ENCODE measurements at regions not wholly inside any gene's neighbourhood (a gene's known extent, or its start where the extent isn't known, plus 50 kb on each side); places are given as distances from the start of the nearest gene placed in this dataset.

DNA sequence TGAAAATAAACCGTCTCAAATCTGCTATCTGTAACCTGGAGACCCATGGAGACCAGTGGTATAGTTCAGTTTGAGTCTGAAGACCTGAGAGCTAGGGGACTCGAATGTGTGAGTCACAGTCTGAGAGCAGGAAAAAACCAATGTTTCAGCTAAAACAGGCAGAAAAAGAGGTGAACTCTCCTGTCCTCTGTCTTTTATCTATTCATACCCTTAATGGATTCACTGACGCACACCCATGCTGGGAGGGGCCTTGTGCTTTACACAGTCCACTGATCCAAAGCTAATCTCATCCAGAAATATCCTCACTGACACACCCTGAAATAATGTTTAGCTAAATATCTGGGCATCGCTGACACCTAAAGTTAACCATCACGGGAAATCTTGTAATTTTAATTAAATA, 297.9 kb downstream of the GPM6A start:
- in situ Hi-C loops (cut with HindIII; ENCODE audit: low sequenced_read_pairs): no loop called here

DNA sequence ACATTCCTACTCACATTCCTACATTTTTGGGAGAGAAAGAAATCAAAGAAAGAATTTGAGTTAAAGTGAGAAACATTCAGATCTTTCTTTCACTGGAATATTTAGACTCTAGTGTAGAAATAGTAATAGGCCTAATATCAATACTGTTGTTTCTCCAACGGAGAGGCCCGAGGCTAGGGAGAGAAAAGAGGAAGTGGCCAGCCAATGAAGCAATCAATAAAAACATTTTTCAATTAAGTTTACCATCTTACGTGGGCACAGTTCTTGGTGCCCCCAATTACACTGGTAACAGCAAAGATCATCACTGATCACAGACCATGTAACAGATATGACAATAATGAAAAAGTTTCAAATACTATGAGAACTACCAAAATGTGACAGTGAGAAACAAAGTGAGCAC, 281.4 kb downstream of the GPM6A start:
- in situ Hi-C loops (cut with HindIII; ENCODE audit: low sequenced_read_pairs): loop anchor here (5.0 kb wide), 1 partner anchor 93 kb away; no protein-coding TSS in a partner anchor

DNA sequence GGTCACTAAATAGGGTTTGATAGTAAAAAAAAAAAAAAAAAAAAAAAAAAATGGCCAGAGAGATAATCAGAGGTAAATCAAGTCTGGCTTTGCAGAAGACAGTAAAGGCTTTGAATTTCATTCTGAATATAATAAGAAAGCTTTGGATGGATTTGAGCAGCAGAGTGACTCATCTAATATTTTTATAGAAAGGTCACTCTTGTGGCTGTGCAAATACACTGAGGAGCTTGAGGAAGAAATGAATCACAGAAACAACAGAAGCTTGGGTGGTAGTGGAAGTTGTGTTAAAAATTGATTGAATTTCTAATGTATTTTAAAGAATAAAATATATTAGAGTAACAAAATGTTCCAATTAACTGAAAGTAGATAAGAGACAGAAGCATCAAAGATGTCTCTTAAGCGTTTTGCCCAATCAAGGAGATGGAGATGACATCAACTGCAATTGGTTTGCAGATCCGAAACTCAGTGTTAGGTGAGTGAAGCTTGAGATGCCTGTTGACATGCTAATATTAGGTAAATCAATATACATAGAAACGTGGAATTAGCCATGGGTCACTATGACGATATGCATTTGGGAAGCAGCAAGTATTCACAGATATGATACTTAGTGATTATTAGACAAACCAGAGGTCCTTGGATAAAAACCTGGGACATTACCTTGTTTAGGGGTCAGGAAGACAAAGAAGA, 280.5 kb downstream of the GPM6A start:
- in situ Hi-C loops (cut with HindIII; ENCODE audit: low sequenced_read_pairs): loop anchor here (5.0 kb wide), 1 partner anchor 94 kb away; no protein-coding TSS in a partner anchor

DNA sequence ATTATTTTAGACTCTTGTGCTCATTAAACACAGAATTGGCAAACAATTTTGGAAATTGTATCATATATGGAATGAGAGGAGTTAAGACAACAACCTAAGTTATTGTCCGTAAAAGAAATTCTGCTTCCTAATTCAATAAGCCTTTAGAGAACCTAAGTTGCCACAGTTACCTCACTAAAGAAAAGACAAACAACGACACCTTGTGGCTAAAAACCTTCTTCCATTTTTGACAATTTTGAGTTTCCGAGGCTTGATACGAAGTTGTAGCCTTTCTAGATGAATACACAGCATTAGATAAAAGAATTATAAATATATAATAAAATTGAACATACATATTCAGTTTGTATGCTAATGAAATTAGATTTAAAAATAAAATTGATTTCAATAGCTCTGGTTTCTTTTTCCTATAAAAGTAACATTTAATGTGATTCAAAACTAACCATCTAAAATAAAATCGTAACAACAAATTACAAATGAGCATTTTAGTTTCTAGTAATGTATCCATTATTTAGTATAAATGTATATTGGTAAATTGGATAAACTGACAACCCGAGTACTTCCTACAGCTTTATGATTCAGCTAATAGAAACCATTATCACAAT, 275.1 kb downstream of the GPM6A start:
- in situ Hi-C loops (cut with HindIII; ENCODE audit: low sequenced_read_pairs): no loop called here

DNA sequence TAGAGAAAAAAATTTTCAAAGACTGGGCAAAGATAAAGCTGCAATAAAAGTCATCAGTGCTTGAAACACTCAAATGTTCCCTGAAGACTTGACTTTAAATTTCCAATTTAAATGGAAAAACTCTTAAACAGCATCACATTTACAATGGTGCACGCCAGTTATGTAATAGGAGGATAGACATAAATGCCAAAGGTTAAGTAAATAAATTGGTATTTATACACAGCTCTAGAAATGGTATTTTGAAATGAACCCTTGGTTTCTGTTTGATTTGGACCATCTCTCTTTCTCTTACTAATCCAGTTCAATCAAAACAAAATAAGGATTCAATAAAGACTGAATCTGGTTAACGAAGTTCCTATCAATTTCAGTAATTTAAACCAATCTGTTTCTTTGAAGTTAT, 272.6 kb downstream of the GPM6A start:
- in situ Hi-C loops (cut with HindIII; ENCODE audit: low sequenced_read_pairs): no loop called here

DNA sequence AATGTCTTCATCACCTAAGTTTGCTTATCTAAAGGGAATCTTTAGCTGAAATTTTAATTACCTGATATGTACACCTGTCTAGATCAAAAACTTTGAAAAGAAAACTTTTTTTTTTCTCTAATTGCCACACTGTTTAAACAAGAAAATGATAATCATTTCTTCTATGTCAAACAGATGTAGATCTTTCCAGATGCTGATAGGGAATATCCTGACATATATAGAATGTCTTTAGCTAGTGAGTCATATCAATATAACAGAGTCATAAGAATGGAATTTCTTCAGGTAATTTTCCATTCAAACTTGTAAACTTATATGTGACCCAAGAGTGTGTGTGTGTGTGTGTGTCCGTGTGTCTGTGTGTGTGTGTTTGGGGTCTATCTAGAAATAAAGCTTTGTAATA, 271.9 kb downstream of the GPM6A start:
- in situ Hi-C loops (cut with HindIII; ENCODE audit: low sequenced_read_pairs): no loop called here

DNA sequence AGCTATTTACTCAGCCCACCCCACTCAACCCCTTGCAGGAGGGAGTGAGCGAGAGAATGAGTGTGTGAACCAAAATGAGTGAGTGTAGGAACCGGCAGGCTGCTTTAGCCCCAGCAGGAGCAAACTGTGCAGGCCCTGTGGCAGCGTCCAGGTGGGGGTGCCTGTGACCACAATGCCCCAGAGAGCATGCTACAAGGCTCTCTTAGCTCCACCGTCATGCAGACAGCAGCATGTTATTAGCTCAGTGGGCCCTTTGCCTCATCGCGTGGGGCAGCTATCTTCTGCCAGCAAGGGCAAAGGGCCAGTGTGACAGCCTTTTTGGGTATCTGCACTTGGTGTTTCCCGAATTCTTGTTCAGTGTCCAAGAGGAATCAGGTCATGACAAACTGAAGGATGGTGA, 271.3 kb downstream of the GPM6A start:
- in situ Hi-C loops (cut with HindIII; ENCODE audit: low sequenced_read_pairs): no loop called here

DNA sequence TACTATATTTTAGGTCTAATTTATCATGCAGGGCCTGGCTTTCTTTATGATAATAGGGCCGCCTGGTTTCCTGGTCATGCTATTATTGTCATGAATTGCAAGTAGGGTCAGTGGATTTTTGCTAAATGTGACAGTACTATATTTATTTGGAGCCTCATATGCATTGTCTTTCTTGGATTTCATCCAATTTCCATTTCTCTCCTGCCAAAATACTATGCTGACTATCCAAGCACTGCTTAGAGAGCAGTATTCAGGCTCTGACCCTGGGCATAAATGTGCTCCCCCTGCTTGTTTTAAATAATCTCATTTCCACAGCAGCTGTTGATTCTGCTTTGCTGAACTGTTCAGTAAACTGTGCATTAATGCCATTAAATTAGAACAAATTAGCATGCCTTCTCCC, 269.3 kb downstream of the GPM6A start:
- in situ Hi-C loops (cut with HindIII; ENCODE audit: low sequenced_read_pairs): no loop called here

DNA sequence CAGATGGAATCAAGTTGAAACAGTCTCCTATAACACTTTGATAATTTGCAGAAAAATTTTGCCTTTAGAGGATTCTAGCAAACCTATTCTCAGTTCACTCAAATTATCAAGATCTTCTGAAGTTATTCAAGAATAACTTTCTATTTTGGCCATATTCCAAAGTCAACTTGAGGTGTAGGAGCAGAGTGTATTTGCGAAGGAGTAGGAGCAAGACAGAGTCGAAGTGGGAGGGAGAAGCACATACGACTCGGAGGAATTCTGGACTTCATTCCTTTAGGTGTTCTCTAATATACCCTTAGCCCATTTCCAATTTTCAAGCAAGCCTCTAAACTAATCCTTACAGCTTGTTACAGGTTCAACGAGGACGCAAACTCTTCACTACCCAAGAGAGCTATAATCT, 252.9 kb downstream of the GPM6A start:
- in situ Hi-C loops (cut with HindIII; ENCODE audit: low sequenced_read_pairs): no loop called here

DNA sequence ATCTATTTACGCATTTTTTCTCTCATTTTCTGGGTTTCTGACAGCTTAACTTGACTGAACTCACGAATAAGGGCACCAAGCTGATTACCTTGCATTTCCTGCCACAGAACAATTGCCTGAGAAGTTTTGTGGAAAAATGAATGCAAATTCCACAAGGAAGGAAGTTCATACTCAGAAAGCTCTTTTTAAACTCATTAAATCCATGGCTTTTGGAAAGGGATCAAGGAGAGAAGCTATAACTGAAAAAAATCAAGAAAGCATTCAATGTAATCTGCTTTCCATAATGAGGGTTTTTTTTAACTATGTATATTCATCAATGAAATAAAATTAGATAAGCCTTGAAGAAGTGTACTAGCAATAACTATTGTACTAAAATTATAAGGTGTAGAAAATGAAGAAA, 252.5 kb downstream of the GPM6A start:
- in situ Hi-C loops (cut with HindIII; ENCODE audit: low sequenced_read_pairs): no loop called here

DNA sequence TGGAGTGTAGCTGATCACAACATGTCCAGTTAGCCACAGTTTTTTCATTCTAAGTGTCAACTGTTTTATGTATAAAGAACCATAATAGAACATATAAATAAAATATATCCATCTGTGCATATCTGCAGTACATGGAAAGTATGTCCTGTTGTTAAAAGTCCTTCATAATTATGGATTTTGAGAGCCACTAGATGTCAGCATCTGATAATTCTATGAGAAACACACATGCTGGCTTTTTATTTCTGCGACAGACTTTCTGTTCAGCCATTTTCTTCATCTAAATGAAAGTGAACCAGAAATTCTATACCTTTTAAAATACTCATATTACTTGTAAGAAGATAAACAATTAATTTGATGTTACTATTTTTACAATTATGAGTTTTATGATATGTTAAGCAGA, 251.5 kb downstream of the GPM6A start:
- in situ Hi-C loops (cut with HindIII; ENCODE audit: low sequenced_read_pairs): no loop called here

DNA sequence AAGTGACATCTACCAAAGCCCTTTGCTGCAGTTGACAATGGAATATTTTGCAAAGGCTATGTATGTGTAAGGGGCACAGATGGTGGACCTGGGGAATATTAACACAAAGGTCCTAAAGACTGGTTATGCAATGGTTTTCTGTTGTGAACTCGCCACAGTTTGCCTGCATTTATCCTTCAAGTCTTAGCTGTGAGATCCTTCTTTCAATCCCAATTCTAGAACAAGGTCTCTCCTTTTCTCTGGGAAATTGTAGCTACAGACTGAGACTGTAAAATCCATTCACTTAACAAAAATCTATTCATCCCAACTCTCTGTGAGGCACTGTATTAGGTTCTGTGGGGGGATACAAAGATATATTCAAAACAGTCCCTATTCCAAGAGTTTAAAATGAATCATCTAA, 250.4 kb downstream of the GPM6A start:
- in situ Hi-C loops (cut with HindIII; ENCODE audit: low sequenced_read_pairs): no loop called here

DNA sequence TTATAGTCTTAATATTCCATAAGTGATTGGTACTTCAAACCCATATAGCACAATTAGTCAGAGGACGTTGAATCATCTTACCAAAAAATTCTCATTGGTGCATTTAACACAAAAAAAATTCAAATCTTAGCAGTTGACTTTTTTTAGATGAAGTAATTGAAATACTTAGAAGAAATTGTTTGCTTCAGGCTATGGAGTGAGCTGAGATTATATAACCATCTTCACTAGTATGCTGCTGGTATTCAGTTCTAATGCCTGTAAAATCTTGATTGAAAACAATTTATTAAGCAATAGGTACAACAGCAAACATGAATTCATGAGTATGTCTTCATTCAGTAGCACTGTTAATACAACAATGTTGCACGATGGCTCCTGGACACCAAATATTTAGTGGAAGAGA, 250.0 kb downstream of the GPM6A start:
- in situ Hi-C loops (cut with HindIII; ENCODE audit: low sequenced_read_pairs): no loop called here

DNA sequence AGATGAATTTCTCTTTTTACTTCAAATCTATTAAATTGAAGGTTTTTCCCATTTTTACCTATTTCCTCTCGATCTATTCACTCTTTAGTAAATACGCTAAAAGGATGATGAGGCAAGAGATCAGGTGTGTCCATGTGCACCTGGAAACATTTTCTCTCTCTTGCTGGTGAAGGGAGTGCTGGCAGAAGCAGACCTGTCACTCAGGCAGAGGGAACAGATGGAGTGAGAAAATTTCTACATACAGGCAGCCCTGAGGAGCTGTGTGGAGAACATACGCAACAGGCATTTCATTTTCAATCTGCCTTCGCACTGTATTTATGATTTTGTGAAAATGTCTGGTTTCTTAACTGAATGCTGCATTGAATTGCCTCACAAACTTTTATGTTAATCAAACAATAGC, 249.5 kb downstream of the GPM6A start:
- in situ Hi-C loops (cut with HindIII; ENCODE audit: low sequenced_read_pairs): no loop called here
